CD4-positive, CD25-positive, alpha-beta regulatory T cell (primary cell): ENCODE measurements at regions not wholly inside any gene's neighbourhood (a gene's known extent, or its start where the extent isn't known, plus 50 kb on each side); places are given as distances from the start of the nearest gene placed in this dataset.

Source experiments
- ATAC-seq, 2 donors: fragments of 150-1000 bp; cut with Tn5 transposase; one replicate each; pipeline ENCODE4 v1.10.0; 2021; ENCODE audit warnings: low read depth in 2 of 2, moderate number of reproducible peaks in 2 of 2, moderate library complexity in 1 of 2
- DNase-seq, 3 donors: peaks; one replicate each; pipeline versions ENCODE4 v3.0.0 to v3.0.0-alpha.2; 2012 to 2022; ENCODE audit warnings: mixed read lengths in 1 of 3
- H3K27ac ChIP-seq: one replicate; pipeline ENCODE4 v1.7.0; 2013; ENCODE audit warnings: mild to moderate bottlenecking, low read length; ENCODE audit not compliant: insufficient read depth, poor library complexity, severe bottlenecking
- H3K27me3 ChIP-seq: one replicate; pipeline ENCODE4 v1.7.0; 2013; ENCODE audit warnings: low read length; ENCODE audit not compliant: control insufficient read depth, insufficient read depth
- H3K36me3 ChIP-seq: one replicate; pipeline ENCODE4 v1.7.0; 2013; ENCODE audit warnings: mild to moderate bottlenecking, low read length, moderate library complexity; ENCODE audit not compliant: control insufficient read depth, insufficient read depth
- H3K4me1 ChIP-seq: 2 replicates; pipeline ENCODE4 v1.7.0; 2013; ENCODE audit warnings: mild to moderate bottlenecking, low read length; ENCODE audit not compliant: insufficient read depth, control insufficient read depth, poor library complexity, severe bottlenecking
- H3K4me3 ChIP-seq: one replicate; pipeline ENCODE4 v1.7.0; 2013; ENCODE audit warnings: low read depth, mild to moderate bottlenecking, low read length, moderate library complexity
- H3K9me3 ChIP-seq, 2 experiments: 1 replicate in 1 of 2; 2 replicates in 1 of 2; pipeline ENCODE4 v1.7.0; 2013; ENCODE audit warnings: low read length in 2 of 2, mild to moderate bottlenecking in 1 of 2, moderate library complexity in 1 of 2; ENCODE audit not compliant: control insufficient read depth in 2 of 2
- H3K27ac Mint-ChIP-seq, 3 donors: one replicate each; pipeline ENCODE4 v1.8.0; 2020 to 2022; ENCODE audit warnings: mild to moderate bottlenecking in 3 of 3, mixed read lengths in 3 of 3, moderate library complexity in 2 of 3
- H3K27me3 Mint-ChIP-seq: one replicate; pipeline ENCODE4 v1.8.0; 2022; ENCODE audit warnings: mild to moderate bottlenecking, mixed read lengths
- H3K36me3 Mint-ChIP-seq: one replicate; pipeline ENCODE4 v1.8.0; 2020; ENCODE audit warnings: mixed read lengths
- H3K4me1 Mint-ChIP-seq, 4 donors: one replicate each; pipeline ENCODE4 v1.8.0; 2020 to 2022; ENCODE audit warnings: mixed read lengths in 4 of 4, mild to moderate bottlenecking in 1 of 4
- H3K4me3 Mint-ChIP-seq, 4 donors: one replicate each; pipeline ENCODE4 v1.8.0; 2020 to 2022; ENCODE audit warnings: mild to moderate bottlenecking in 4 of 4, mixed read lengths in 4 of 4, moderate library complexity in 3 of 4
- H3K9me3 Mint-ChIP-seq, 7 donors: one replicate each; pipeline ENCODE4 v1.8.0; 2020 to 2022; ENCODE audit warnings: mixed read lengths in 7 of 7, mild to moderate bottlenecking in 3 of 7, moderate library complexity in 2 of 7

- Mint-ChIP-seq H3K4me1 (no peaks in the 10 kb centered on the region), H3K27ac (no peak overlapping the region), H3K27me3 (no peaks in the 10 kb centered on the region), H3K36me3 (no peaks in the 10 kb centered on the region), H3K9me3 (no peaks in the 10 kb centered on the region), H3K4me3 (no peak overlapping the region)
- H3K9me3 ChIP-seq = no peaks in the 10 kb centered on the region
- no peaks in the 10 kb centered on the region for H3K36me3 ChIP-seq
- H3K4me3 ChIP-seq = no peak overlapping the region
- H3K27ac ChIP-seq = no peak overlapping the region
- DNase-seq (no peak), ATAC-seq (no peak)
- no peaks in the 10 kb centered on the region for H3K27me3 ChIP-seq
- no peaks in the 10 kb centered on the region for H3K4me1 ChIP-seq
These were observed 69.1 kb upstream of the AFF3 start for GRCh38 chr2:100211521-100211920.

- DNase-seq = no peak
- peaks cover 2% of the 10 kb centered on the region for H3K27me3 ChIP-seq
- H3K27me3 Mint-ChIP-seq = no peaks in the 10 kb centered on the region
- ATAC-seq = no peak
- H3K4me3 ChIP-seq = no peak overlapping the region
- no peak overlapping the region for H3K27ac Mint-ChIP-seq
- no peak overlapping the region for H3K4me3 Mint-ChIP-seq
- no peaks in the 10 kb centered on the region for H3K9me3 Mint-ChIP-seq
- no peaks in the 10 kb centered on the region for H3K4me1 Mint-ChIP-seq
- H3K36me3 ChIP-seq = no peaks in the 10 kb centered on the region
- no peaks in the 10 kb centered on the region for H3K9me3 ChIP-seq
- no peaks in the 10 kb centered on the region for H3K36me3 Mint-ChIP-seq
- H3K27ac ChIP-seq = no peak overlapping the region
- H3K4me1 ChIP-seq = no peaks in the 10 kb centered on the region
These were observed 65.9 kb upstream of the AFF3 start for GRCh38 chr2:100208141-100208770.

- DNase-seq (no peak), ATAC-seq (no peak)
- no peaks in the 10 kb centered on the region for H3K36me3 Mint-ChIP-seq
- Histone ChIP-seq H3K4me1 (no peaks in the 10 kb centered on the region), H3K27me3 (peaks cover 2% of the 10 kb centered on the region), H3K4me3 (no peak overlapping the region), H3K27ac (no peak overlapping the region), H3K9me3 (no peaks in the 10 kb centered on the region), H3K36me3 (no peaks in the 10 kb centered on the region)
- no peaks in the 10 kb centered on the region for H3K27me3 Mint-ChIP-seq
- H3K27ac Mint-ChIP-seq = no peak overlapping the region
- no peaks in the 10 kb centered on the region for H3K4me1 Mint-ChIP-seq
- H3K4me3 Mint-ChIP-seq = no peak overlapping the region
- no peaks in the 10 kb centered on the region for H3K9me3 Mint-ChIP-seq
These were observed 65.1 kb upstream of the AFF3 start for GRCh38 chr2:100207411-100207885.

GRCh38 chr2:100206731-100207255 lies 64.4 kb upstream of the AFF3 start:
- H3K4me1 ChIP-seq = no peaks in the 10 kb centered on the region
- Mint-ChIP-seq H3K27ac (no peak overlapping the region), H3K4me3 (no peak overlapping the region), H3K4me1 (no peaks in the 10 kb centered on the region), H3K27me3 (peaks cover 6% of the 10 kb centered on the region), H3K9me3 (peaks cover 0 to 2% (median 0%) of the 10 kb centered on the region in 7 donors), H3K36me3 (no peaks in the 10 kb centered on the region)
- DNase-seq (no peak), ATAC-seq (no peak)
- no peaks in the 10 kb centered on the region for H3K36me3 ChIP-seq
- peaks cover 2% of the 10 kb centered on the region for H3K27me3 ChIP-seq
- no peak overlapping the region for H3K27ac ChIP-seq
- no peaks in the 10 kb centered on the region for H3K9me3 ChIP-seq
- no peak overlapping the region for H3K4me3 ChIP-seq

GRCh38 chr2:100205174-100205573 lies 62.8 kb upstream of the AFF3 start:
- no peak overlapping the region for H3K4me3 Mint-ChIP-seq

GRCh38 chr2:100202567-100202966 lies 60.2 kb upstream of the AFF3 start:
- Mint-ChIP-seq H3K9me3 (peaks cover 0 to 4% (median 0%) of the 10 kb centered on the region in 7 donors), H3K27me3 (peaks cover 16% of the 10 kb centered on the region), H3K36me3 (no peaks in the 10 kb centered on the region), H3K4me1 (no peaks in the 10 kb centered on the region), H3K4me3 (no peak overlapping the region), H3K27ac (no peak overlapping the region)
- Histone ChIP-seq H3K4me3 (no peak overlapping the region), H3K9me3 (no peaks in the 10 kb centered on the region), H3K36me3 (no peaks in the 10 kb centered on the region), H3K27ac (no peak overlapping the region), H3K27me3 (peaks cover 2% of the 10 kb centered on the region), H3K4me1 (no peaks in the 10 kb centered on the region)
- DNase-seq (no peak), ATAC-seq (no peak)

More at GRCh38 chr2:100205174-100205573, 62.8 kb upstream of the AFF3 start:
- no peaks in the 10 kb centered on the region for H3K9me3 ChIP-seq
- no peak overlapping the region for H3K27ac ChIP-seq
- no peak overlapping the region for H3K4me3 ChIP-seq
- no peak for DNase-seq
- Mint-ChIP-seq H3K27ac (no peak overlapping the region), H3K9me3 (peaks cover 0 to 4% (median 0%) of the 10 kb centered on the region in 7 donors), H3K27me3 (peaks cover 16% of the 10 kb centered on the region), H3K4me1 (no peaks in the 10 kb centered on the region), H3K36me3 (no peaks in the 10 kb centered on the region)
- no peaks in the 10 kb centered on the region for H3K4me1 ChIP-seq
- ATAC-seq = no peak
- H3K27me3 ChIP-seq = peaks cover 2% of the 10 kb centered on the region
- H3K36me3 ChIP-seq = no peaks in the 10 kb centered on the region

GRCh38 chr2:100200985-100201384 lies 58.6 kb upstream of the AFF3 start:
- no peaks in the 10 kb centered on the region for H3K36me3 Mint-ChIP-seq
- H3K27me3 ChIP-seq = peaks cover 2% of the 10 kb centered on the region

GRCh38 chr2:100199421-100199820 lies 57.0 kb upstream of the AFF3 start:
- peaks cover 0 to 3% (median 0%) of the 10 kb centered on the region in 4 donors for H3K4me1 Mint-ChIP-seq
- no peak overlapping the region for H3K4me3 Mint-ChIP-seq
- H3K27ac ChIP-seq = no peak overlapping the region
- H3K27ac Mint-ChIP-seq = no peak overlapping the region
- H3K36me3 Mint-ChIP-seq = no peaks in the 10 kb centered on the region
- ATAC-seq (no peak), DNase-seq (no peak)
- H3K4me3 ChIP-seq = no peak overlapping the region
- H3K27me3 Mint-ChIP-seq = peaks cover 16% of the 10 kb centered on the region
- no peaks in the 10 kb centered on the region for H3K4me1 ChIP-seq
- H3K9me3 ChIP-seq = no peaks in the 10 kb centered on the region
- H3K27me3 ChIP-seq = no peaks in the 10 kb centered on the region
- no peaks in the 10 kb centered on the region for H3K36me3 ChIP-seq
- H3K9me3 Mint-ChIP-seq = peaks cover 0 to 4% (median 0%) of the 10 kb centered on the region in 7 donors

More at GRCh38 chr2:100200985-100201384, 58.6 kb upstream of the AFF3 start:
- Histone ChIP-seq H3K4me1 (no peaks in the 10 kb centered on the region), H3K36me3 (no peaks in the 10 kb centered on the region), H3K9me3 (no peaks in the 10 kb centered on the region), H3K27ac (no peak overlapping the region), H3K4me3 (no peak overlapping the region)
- Mint-ChIP-seq H3K27me3 (peaks cover 16% of the 10 kb centered on the region), H3K27ac (no peak overlapping the region), H3K4me3 (no peak overlapping the region), H3K9me3 (peaks cover 0 to 4% (median 0%) of the 10 kb centered on the region in 7 donors), H3K4me1 (no peaks in the 10 kb centered on the region)
- ATAC-seq (no peak), DNase-seq (no peak)
